HG03025 (cell line): ENCODE measurements at regions not wholly inside any gene's neighbourhood (a gene's known extent, or its start where the extent isn't known, plus 50 kb on each side); places are given as distances from the start of the nearest gene placed in this dataset.
"Not testable (repeated sequence)": the region's sequence is repeated elsewhere in the genome, so short reads cannot be mapped to it uniquely, and the experiment has no call there.

ENCODE experiments used
- ATAC-seq: cut with Tn5 transposase; IDR thresholded peaks from one replicate; pipeline ENCODE4 v1.9.1; 2021; ENCODE audit warnings: mild to moderate bottlenecking, moderate library complexity; ENCODE audit not compliant: unreplicated experiment, low FRiP score

- no peak for ATAC-seq
Measured at GRCh38 chr18:30713299-30713698, 329.2 kb downstream of the DSC3 start.

GRCh38 chr18:30712383-30712782, 330.2 kb downstream of the DSC3 start:
- ATAC-seq, result peak; percentile 97

- ATAC-seq, result no peak
Measured at GRCh38 chr18:30709595-30709994, 332.9 kb downstream of the DSC3 start.

- no peak for ATAC-seq
Measured at GRCh38 chr18:30705943-30706342, 336.6 kb downstream of the DSC3 start.

- ATAC-seq, result no peak
Measured at GRCh38 chr18:30698571-30698970, 344.0 kb downstream of the DSC3 start.

- no peak for ATAC-seq
Measured at GRCh38 chr18:30696201-30696600, 346.3 kb downstream of the DSC3 start.

- ATAC-seq, result no peak
Measured at GRCh38 chr18:30694773-30695172, 347.8 kb downstream of the DSC3 start.

GRCh38 chr18:30689216-30689615, 353.3 kb downstream of the DSC3 start:
- no peak for ATAC-seq

- ATAC-seq, result no peak
Measured at GRCh38 chr18:30687501-30687900, 355.0 kb downstream of the DSC3 start.

- no peak for ATAC-seq
Measured at GRCh38 chr18:30684825-30685481, 357.6 kb downstream of the DSC3 start.

- ATAC-seq, result no peak
Measured at GRCh38 chr18:30683836-30684235, 358.7 kb downstream of the DSC3 start.

GRCh38 chr18:30682672-30683071, 359.9 kb downstream of the DSC3 start:
- ATAC-seq, result no peak

GRCh38 chr18:30679285-30679930, 363.1 kb downstream of the DSC3 start:
- ATAC-seq, result no peak

- not testable (repeated sequence) for ATAC-seq
Measured at GRCh38 chr18:30677813-30678212, 364.7 kb downstream of the DSC3 start.

GRCh38 chr18:30676053-30676480, 366.5 kb downstream of the DSC3 start:
- ATAC-seq, result no peak

- ATAC-seq, result no peak
Measured at GRCh38 chr18:30675493-30675892, 367.0 kb downstream of the DSC3 start.

GRCh38 chr18:30675072-30675471, 367.5 kb downstream of the DSC3 start:
- ATAC-seq, result no peak

GRCh38 chr18:30674596-30674995, 367.9 kb downstream of the DSC3 start:
- no peak for ATAC-seq

- ATAC-seq, result not testable (repeated sequence)
Measured at GRCh38 chr18:30672439-30672838, 370.1 kb downstream of the DSC3 start.

- no peak for ATAC-seq
Measured at GRCh38 chr18:30658306-30658705, 384.2 kb downstream of the DSC3 start.

- ATAC-seq, result no peak
Measured at GRCh38 chr18:30652387-30652786, 390.2 kb downstream of the DSC3 start.

GRCh38 chr18:30650499-30650898, 392.0 kb downstream of the DSC3 start:
- ATAC-seq, result no peak
